Endothelial cell of umbilical vein (primary cell): ENCODE measurements at regions not wholly inside any gene's neighbourhood (a gene's known extent, or its start where the extent isn't known, plus 50 kb on each side); places are given as distances from the start of the nearest gene placed in this dataset.

Experiments used
- BruUV-seq: library from RNA; stranded (reverse); fragments of 400-500 nt; replicated peaks from 2 replicates; lab custom pipeline; 2021; lab: Mats Ljungman, UMichigan
- CTCF ChIA-PET: fragments of 300-600, 350-600 bp; sonication (Branson Sonifier 250); formaldehyde crosslinking; loops from one replicate; lab custom pipeline; 2021; ENCODE audit warnings: antibody characterized with exemption, inconsistent platforms; lab: Charles Lee
- POLR2A ChIA-PET: fragments of 300-600, 350-600 bp; sonication (Branson Sonifier 250); formaldehyde crosslinking; loops from one replicate; lab custom pipeline; 2021; ENCODE audit warnings: antibody characterized with exemption, inconsistent platforms; lab: Charles Lee
- DNase-seq: peaks from one replicate; pipeline ENCODE4 v3.0.0-alpha.2; 2011; ENCODE audit warnings: low read depth, low spot score
- FAIRE-seq: peaks from 2 replicates; lab custom pipeline; 2011; peaks lifted over from hg19 to GRCh38; lab: Jason Lieb, UNC
- H2AFZ ChIP-seq: 2 replicates; pipeline ENCODE4 v1.6.0; 2012; ENCODE audit warnings: low read depth, low read length, control low read depth, inconsistent platforms
- H3K27ac ChIP-seq: 2 replicates; pipeline ENCODE4 v1.5.1; 2011; ENCODE audit warnings: low read depth, mild to moderate bottlenecking, control low read depth, low read length, moderate library complexity; ENCODE audit not compliant: insufficient read depth
- H3K27me3 ChIP-seq, 2 experiments: 2 replicates each; pipeline versions ENCODE4 v1.6.0 to v1.6.1; 2011; ENCODE audit warnings: low read length in 2 of 2, mixed read lengths in 1 of 2; ENCODE audit not compliant: control insufficient read depth in 2 of 2, insufficient read depth in 2 of 2
- H3K36me3 ChIP-seq, 2 experiments: 2 replicates in 1 of 2; 3 replicates in 1 of 2; pipeline ENCODE4 v1.5.1; 2011; ENCODE audit warnings: low read length in 2 of 2, mild to moderate bottlenecking in 1 of 2, moderate library complexity in 1 of 2; ENCODE audit not compliant: control insufficient read depth in 2 of 2, insufficient read depth in 2 of 2; ENCODE audit errors: extremely low read depth in 1 of 2
- H3K4me1 ChIP-seq: 3 replicates; pipeline ENCODE4 v1.5.1; 2011; ENCODE audit warnings: mild to moderate bottlenecking, low read length; ENCODE audit not compliant: control insufficient read depth, insufficient read depth; ENCODE audit errors: extremely low read depth
- H3K4me2 ChIP-seq: 2 replicates; pipeline ENCODE4 v1.6.1; 2011; ENCODE audit warnings: low read length, control low read depth, mixed read lengths; ENCODE audit not compliant: insufficient read depth
- H3K4me3 ChIP-seq, 3 experiments: fragments of 200-600 bp in 1 of 3; sonication (generic), shearing (Covaris generic) in 1 of 3; replicated peaks in 1 of 3; 2 replicates each; pipeline ENCODE4 v1.5.1; 2011 to 2016; ENCODE audit warnings: control low read depth in 3 of 3, low read length in 3 of 3, mild to moderate bottlenecking in 2 of 3, inconsistent platforms in 1 of 3, low read depth in 1 of 3, moderate library complexity in 1 of 3; ENCODE audit not compliant: insufficient read depth in 1 of 3
- H3K79me2 ChIP-seq: 2 replicates; pipeline ENCODE4 v1.6.0; 2012; ENCODE audit warnings: low read length, inconsistent platforms; ENCODE audit not compliant: control insufficient read depth, insufficient read depth
- H3K9ac ChIP-seq: replicated peaks from 2 replicates; pipeline ENCODE3; 2011; ENCODE audit warnings: low read length, control low read depth; ENCODE audit not compliant: insufficient read depth; ENCODE audit errors: extremely low read depth
- H3K9me1 ChIP-seq: replicated peaks from 3 replicates; pipeline ENCODE4 v1.6.0; 2011; ENCODE audit warnings: mild to moderate bottlenecking, low read length; ENCODE audit not compliant: control insufficient read depth, insufficient read depth; ENCODE audit errors: extremely low read depth
- H3K9me3 ChIP-seq: replicated peaks from 2 replicates; pipeline ENCODE4 v1.5.1; 2012; ENCODE audit warnings: low read length, inconsistent platforms; ENCODE audit not compliant: control insufficient read depth, insufficient read depth
- H4K20me1 ChIP-seq: replicated peaks from 2 replicates; pipeline ENCODE3; 2011; ENCODE audit warnings: mild to moderate bottlenecking, low read length; ENCODE audit not compliant: control insufficient read depth, insufficient read depth; ENCODE audit errors: extremely low read depth
- CTCF ChIP-seq, 2 donors: IDR thresholded peaks; 1 replicate in 1 of 2; 2 replicates in 1 of 2; pipeline ENCODE4 v1.5.1; 2011; ENCODE audit warnings: low read length in 2 of 2, mild to moderate bottlenecking in 2 of 2, moderate library complexity in 2 of 2, control low read depth in 1 of 2, inconsistent platforms in 1 of 2, low read depth in 1 of 2; ENCODE audit not compliant: insufficient read depth in 1 of 2; ENCODE audit errors: extremely low read depth in 1 of 2
- EZH2 ChIP-seq: IDR thresholded peaks from 2 replicates; pipeline ENCODE4 v1.6.1; 2012; ENCODE audit warnings: borderline replicate concordance, low read depth, mild to moderate bottlenecking, moderate library complexity, low read length, inconsistent platforms; ENCODE audit not compliant: severe bottlenecking
- FOS ChIP-seq: IDR thresholded peaks from 2 replicates; pipeline ENCODE4 v1.6.1; 2011; ENCODE audit warnings: mild to moderate bottlenecking, low read length, moderate library complexity, borderline replicate concordance; ENCODE audit not compliant: insufficient read depth
- GATA2 ChIP-seq: IDR thresholded peaks from 2 replicates; pipeline ENCODE4 v1.7.0; 2011; ENCODE audit warnings: low read depth, mild to moderate bottlenecking, moderate library complexity, mixed read lengths, low read length; ENCODE audit not compliant: insufficient read length, insufficient read depth
- JUN ChIP-seq: IDR thresholded peaks from 2 replicates; pipeline ENCODE4 v1.6.1; 2011; ENCODE audit warnings: borderline replicate concordance, low read depth; ENCODE audit not compliant: insufficient read length, insufficient read depth
- MAX ChIP-seq: IDR thresholded peaks from 2 replicates; pipeline ENCODE4 v1.6.1; 2011; ENCODE audit not compliant: insufficient read depth, insufficient read length
- MYC ChIP-seq: IDR thresholded peaks from one replicate; pipeline ENCODE4 v1.6.1; 2011; ENCODE audit warnings: mild to moderate bottlenecking, low read depth, low read length
- POLR2A ChIP-seq: IDR thresholded peaks from 2 replicates; pipeline ENCODE4 v1.6.1; 2012; ENCODE audit warnings: low read depth, mild to moderate bottlenecking, control low read depth, low read length
- POLR2AphosphoS5 ChIP-seq: IDR thresholded peaks from 2 replicates; pipeline ENCODE4 v1.6.1; 2012; ENCODE audit warnings: low read depth, mild to moderate bottlenecking, control low read depth, low read length, moderate library complexity; ENCODE audit not compliant: insufficient read depth
- dilution Hi-C: fragments of 300-500 bp; cut with MboI; formaldehyde crosslinking; loops from one replicate; pipeline ENCODE4 v1.15.0; 2019; ENCODE audit warnings: low sequenced_read_pairs; ENCODE audit not compliant: extremely low pct_ligation_motif_present
- intact Hi-C: fragments of 100-400 bp; cut with micrococcal nuclease; formaldehyde crosslinking; loops from one replicate; pipeline ENCODE4 v1.10.0; 2022

- Histone ChIP-seq H3K9me1 (no peaks in the 10 kb centered on the region), H2AFZ (no peak overlapping the region), H3K4me1 (no peaks in the 10 kb centered on the region), H4K20me1 (no peaks in the 10 kb centered on the region), H3K27me3 (no peaks in the 10 kb centered on the region), H3K9ac (no peak overlapping the region), H3K27ac (no peak overlapping the region), H3K36me3 (no peaks in the 10 kb centered on the region), H3K4me2 (no peak overlapping the region), H3K9me3 (no peaks in the 10 kb centered on the region), H3K4me3 (no peak overlapping the region), H3K79me2 (no peaks in the 10 kb centered on the region)
- intact Hi-C loops (no loop called here), dilution Hi-C loops (no loop called here)
- BruUV-seq = no TSS peak
- no peak for DNase-seq
- ChIA-PET POLR2A (no interaction called here), CTCF (no interaction called here)
- TF ChIP-seq FOS (no peak), POLR2AphosphoS5 (no peak), POLR2A (no peak), GATA2 (no peak), MAX (no peak), JUN (no peak), MYC (no peak), CTCF (IDR thresholded peaks at IDR 0.05; ENCODE audit: extremely low read depth in 1 of 2, insufficient read depth in 1 of 2, low read depth in 1 of 2, low read length in 2 of 2) (no peak), EZH2 (no peak)
- no peak for FAIRE-seq
These were observed 189.2 kb upstream of the ARHGAP20 start for GRCh38 chr11:110901441-110901840.
